Activated CD8-positive, alpha-beta T cell treated with anti-CD3 and anti-CD28 coated beads for 36 hours (primary cell): ENCODE measurements at regions not wholly inside any gene's neighbourhood (a gene's known extent, or its start where the extent isn't known, plus 50 kb on each side); places are given as distances from the start of the nearest gene placed in this dataset.

ENCODE experiments used
- ATAC-seq: fragments of 200-7000 bp; cut with Tn5 transposase; one replicate; pipeline ENCODE4 v1.10.0; 2021; ENCODE audit warnings: mild to moderate bottlenecking, moderate library complexity
- CTCF ChIA-PET: fragments of 350-600 bp; sonication (Branson Sonifier 250); formaldehyde crosslinking; loops from one replicate; lab custom pipeline; 2021; ENCODE audit warnings: antibody characterized with exemption; lab: Charles Lee
- POLR2A ChIA-PET: fragments of 350-600 bp; sonication (Branson Sonifier 250); formaldehyde crosslinking; loops from one replicate; lab custom pipeline; 2021; ENCODE audit warnings: antibody characterized with exemption; lab: Charles Lee
- DNase-seq: peaks from one replicate; pipeline ENCODE4 v3.0.0-alpha.2; 2020
- H3K27ac Mint-ChIP-seq: one replicate; pipeline ENCODE4 v1.8.0; 2021; ENCODE audit warnings: mild to moderate bottlenecking, mixed read lengths
- H3K27me3 Mint-ChIP-seq: one replicate; pipeline ENCODE4 v1.8.0; 2021; ENCODE audit warnings: mixed read lengths
- H3K36me3 Mint-ChIP-seq: one replicate; pipeline ENCODE4 v1.8.0; 2021; ENCODE audit warnings: low read depth, mixed read lengths
- H3K4me1 Mint-ChIP-seq: one replicate; pipeline ENCODE4 v1.8.0; 2021; ENCODE audit warnings: low read depth, mixed read lengths
- H3K4me3 Mint-ChIP-seq: one replicate; pipeline ENCODE4 v1.8.0; 2021; ENCODE audit warnings: mild to moderate bottlenecking, moderate library complexity, mixed read lengths
- H3K9me3 Mint-ChIP-seq: one replicate; pipeline ENCODE4 v1.8.0; 2021; ENCODE audit warnings: mixed read lengths
- CTCF ChIP-seq: fragments of 200-600 bp; IDR thresholded peaks from one replicate; pipeline ENCODE4 v1.8.0; 2022; ENCODE audit warnings: antibody characterized with exemption, mild to moderate bottlenecking
- intact Hi-C: fragments of 100-400 bp; cut with micrococcal nuclease; formaldehyde crosslinking; loops from one replicate; pipeline ENCODE4 v1.10.0; 2022

- Mint-ChIP-seq H3K4me3 (no peak overlapping the region), H3K27me3 (no peaks in the 10 kb centered on the region), H3K4me1 (no peaks in the 10 kb centered on the region), H3K9me3 (peaks cover 4% of the 10 kb centered on the region), H3K27ac (no peak overlapping the region), H3K36me3 (no peaks in the 10 kb centered on the region)
- ChIA-PET CTCF (no interaction called here), POLR2A (no interaction called here)
- DNase-seq (no peak), ATAC-seq (no peak)
- no peak for TF ChIP-seq CTCF
- intact Hi-C loops: no loop called here
Observed at GRCh38 chr6:82704045-82704444, 340.4 kb downstream of the TPBG start.

- no peak for TF ChIP-seq CTCF
- no peak overlapping the region for H3K27ac Mint-ChIP-seq
- H3K36me3 Mint-ChIP-seq: no peaks in the 10 kb centered on the region
- DNase-seq (no peak), ATAC-seq (no peak)
- POLR2A ChIA-PET: no interaction called here
- peaks cover 4% of the 10 kb centered on the region for H3K9me3 Mint-ChIP-seq
- H3K4me1 Mint-ChIP-seq: no peaks in the 10 kb centered on the region
- no peak overlapping the region for H3K4me3 Mint-ChIP-seq
- intact Hi-C loops: no loop called here
- CTCF ChIA-PET: no interaction called here
- H3K27me3 Mint-ChIP-seq: no peaks in the 10 kb centered on the region
Observed at GRCh38 chr6:82705579-82705978, 342.0 kb downstream of the TPBG start.

GRCh38 chr6:82711105-82711827 is 347.6 kb downstream of the TPBG start:
- H3K4me1 Mint-ChIP-seq: no peaks in the 10 kb centered on the region
- peaks cover 1% of the 10 kb centered on the region for H3K9me3 Mint-ChIP-seq
- no peak for TF ChIP-seq CTCF
- no peak overlapping the region for H3K27ac Mint-ChIP-seq
- no peak for DNase-seq
- intact Hi-C loops: no loop called here
- ChIA-PET POLR2A (no interaction called here), CTCF (interaction anchor here (1.1 to 1.3 kb wide), 2 partner anchors 34 to 440 kb away, joined by 3 read pairs; no protein-coding TSS in a partner anchor)
- no peaks in the 10 kb centered on the region for H3K36me3 Mint-ChIP-seq
- H3K4me3 Mint-ChIP-seq: no peak overlapping the region
- peaks cover 5% of the 10 kb centered on the region for H3K27me3 Mint-ChIP-seq
- no peak for ATAC-seq

- ATAC-seq: no peak
- CTCF ChIA-PET: interaction anchor here (1.1 to 1.6 kb wide), 6 partner anchors 10 to 441 kb away, joined by 3 read pairs; no protein-coding TSS in a partner anchor
- no peaks in the 10 kb centered on the region for H3K4me1 Mint-ChIP-seq
- H3K36me3 Mint-ChIP-seq: no peaks in the 10 kb centered on the region
- no peak for DNase-seq
- TF ChIP-seq CTCF: no peak
- H3K27ac Mint-ChIP-seq: no peak overlapping the region
- intact Hi-C loops: no loop called here
- H3K9me3 Mint-ChIP-seq: no peaks in the 10 kb centered on the region
- H3K27me3 Mint-ChIP-seq: peaks cover 5% of the 10 kb centered on the region
- no peak overlapping the region for H3K4me3 Mint-ChIP-seq
- POLR2A ChIA-PET: no interaction called here
Observed at GRCh38 chr6:82711971-82712370, 348.4 kb downstream of the TPBG start.

GRCh38 chr6:82712389-82712788 is 348.8 kb downstream of the TPBG start:
- intact Hi-C loops: no loop called here
- Mint-ChIP-seq H3K27ac (no peak overlapping the region), H3K4me3 (no peak overlapping the region), H3K27me3 (peaks cover 5% of the 10 kb centered on the region), H3K36me3 (no peaks in the 10 kb centered on the region), H3K9me3 (no peaks in the 10 kb centered on the region), H3K4me1 (no peaks in the 10 kb centered on the region)
- TF ChIP-seq CTCF: no peak
- CTCF ChIA-PET: interaction anchor here (0.7 to 1.6 kb wide), 9 partner anchors 10 to 441 kb away, joined by 3 read pairs; no protein-coding TSS in a partner anchor
- ATAC-seq: no peak
- DNase-seq: no peak
- POLR2A ChIA-PET: no interaction called here
